SK-N-MC (cell line): ENCODE measurements at regions not wholly inside any gene's neighbourhood (a gene's known extent, or its start where the extent isn't known, plus 50 kb on each side); places are given as distances from the start of the nearest gene placed in this dataset.

Experiments used
- EZH2 ChIP-seq: fragments of 200-600 bp; sonication (generic); IDR thresholded peaks from one replicate; pipeline ENCODE4 v1.6.1; 2017; ENCODE audit warnings: antibody characterized with exemption
- POLR2AphosphoS5 ChIP-seq: IDR thresholded peaks from 2 replicates; pipeline ENCODE4 v1.6.1; 2012; ENCODE audit warnings: mild to moderate bottlenecking, low read depth, low read length, borderline replicate concordance

GRCh38 chr7:24229481-24230226 is 54.3 kb upstream of the NPY start:
- TF ChIP-seq EZH2 (no peak), POLR2AphosphoS5 (no peak)
